Naive thymus-derived CD4-positive, alpha-beta T cell (primary cell): ENCODE measurements at regions not wholly inside any gene's neighbourhood (a gene's known extent, or its start where the extent isn't known, plus 50 kb on each side); places are given as distances from the start of the nearest gene placed in this dataset.

Experiments
- ATAC-seq: fragments of 150-1000 bp; cut with Tn5 transposase; 2 replicates; pipeline ENCODE4 v1.10.0; 2021; ENCODE audit warnings: mild to moderate bottlenecking, moderate library complexity
- CTCF ChIA-PET: fragments of 350-600 bp; sonication (Branson Sonifier 250); formaldehyde crosslinking; loops from one replicate; lab custom pipeline; 2021; ENCODE audit warnings: antibody characterized with exemption; lab: Charles Lee
- POLR2A ChIA-PET: fragments of 350-600 bp; sonication (Branson Sonifier 250); formaldehyde crosslinking; loops from one replicate; lab custom pipeline; 2021; ENCODE audit warnings: antibody characterized with exemption, inconsistent platforms; lab: Charles Lee
- DNase-seq, 9 donors: peaks; one replicate each; pipeline versions ENCODE4 v3.0.0 to v3.0.0-alpha.2; 2020 to 2022; ENCODE audit warnings: mixed read lengths in 1 of 9
- H3K27ac ChIP-seq: one replicate; pipeline ENCODE4 v1.7.0; 2013; ENCODE audit warnings: mild to moderate bottlenecking, low read depth, low read length, moderate library complexity
- H3K27me3 ChIP-seq, 2 donors: one replicate each; pipeline ENCODE4 v1.7.0; 2013; ENCODE audit warnings: low read length in 2 of 2, mild to moderate bottlenecking in 2 of 2, moderate library complexity in 2 of 2; ENCODE audit not compliant: control insufficient read depth in 2 of 2, insufficient read depth in 2 of 2
- H3K36me3 ChIP-seq, 3 experiments: 1 replicate in 2 of 3; 2 replicates in 1 of 3; pipeline ENCODE4 v1.7.0; 2013; ENCODE audit warnings: low read length in 3 of 3, mild to moderate bottlenecking in 3 of 3, moderate library complexity in 1 of 3; ENCODE audit not compliant: insufficient read depth in 3 of 3, control insufficient read depth in 2 of 3
- H3K4me1 ChIP-seq, 2 donors: one replicate each; pipeline ENCODE4 v1.7.0; 2013; ENCODE audit warnings: low read length in 2 of 2, mild to moderate bottlenecking in 2 of 2, moderate library complexity in 1 of 2; ENCODE audit not compliant: control insufficient read depth in 2 of 2, insufficient read depth in 2 of 2
- H3K4me3 ChIP-seq: 2 replicates; pipeline ENCODE4 v1.7.0; 2013; ENCODE audit warnings: mild to moderate bottlenecking, low read length
- H3K9me3 ChIP-seq, 3 experiments: 1 replicate in 2 of 3; 2 replicates in 1 of 3; pipeline ENCODE4 v1.7.0; 2013; ENCODE audit warnings: low read length in 3 of 3; ENCODE audit not compliant: control insufficient read depth in 2 of 3
- H3K27ac Mint-ChIP-seq, 9 donors: one replicate each; pipeline ENCODE4 v1.8.0; 2020 to 2022; ENCODE audit warnings: mixed read lengths in 9 of 9, mild to moderate bottlenecking in 8 of 9, moderate library complexity in 5 of 9, inconsistent platforms in 2 of 9
- H3K27me3 Mint-ChIP-seq, 5 donors: one replicate each; pipeline ENCODE4 v1.8.0; 2021 to 2022; ENCODE audit warnings: mixed read lengths in 5 of 5, mild to moderate bottlenecking in 1 of 5
- H3K36me3 Mint-ChIP-seq, 5 donors: one replicate each; pipeline ENCODE4 v1.8.0; 2020 to 2022; ENCODE audit warnings: mixed read lengths in 5 of 5, mild to moderate bottlenecking in 3 of 5, inconsistent platforms in 1 of 5
- H3K4me1 Mint-ChIP-seq, 7 donors: one replicate each; pipeline ENCODE4 v1.8.0; 2020 to 2022; ENCODE audit warnings: mixed read lengths in 7 of 7, mild to moderate bottlenecking in 3 of 7, inconsistent platforms in 1 of 7
- H3K4me3 Mint-ChIP-seq, 10 donors: one replicate each; pipeline ENCODE4 v1.8.0; 2020 to 2022; ENCODE audit warnings: mild to moderate bottlenecking in 10 of 10, mixed read lengths in 10 of 10, moderate library complexity in 6 of 10, inconsistent platforms in 2 of 10
- H3K9me3 Mint-ChIP-seq, 11 donors: one replicate each; pipeline ENCODE4 v1.8.0; 2020 to 2022; ENCODE audit warnings: mixed read lengths in 11 of 11, mild to moderate bottlenecking in 4 of 11, inconsistent platforms in 1 of 11, moderate library complexity in 1 of 11
- intact Hi-C, 2 donors: fragments of 100-400 bp; cut with micrococcal nuclease; formaldehyde crosslinking; loops; one replicate each; pipeline ENCODE4 v1.15.1; 2023

- H3K36me3 Mint-ChIP-seq: peaks cover 0 to 7% (median 4%) of the 10 kb centered on the region in 5 donors
- no peak for DNase-seq
- intact Hi-C loops: no loop called here
- no peak overlapping the region for H3K4me3 Mint-ChIP-seq
- no peaks in the 10 kb centered on the region for H3K27me3 ChIP-seq
- peaks cover 0 to 7% (median 4%) of the 10 kb centered on the region in 5 donors for H3K27me3 Mint-ChIP-seq
- H3K4me3 ChIP-seq: no peak overlapping the region
- H3K36me3 ChIP-seq: no peaks in the 10 kb centered on the region
- ChIA-PET CTCF (no interaction called here), POLR2A (no interaction called here)
- H3K9me3 ChIP-seq: peaks cover 0 to 4% (median 4%) of the 10 kb centered on the region in 3 experiments
- H3K9me3 Mint-ChIP-seq: peaks cover 0 to 23% (median 14%) of the 10 kb centered on the region in 11 donors
- no peak for ATAC-seq
- H3K27ac ChIP-seq: no peak overlapping the region
- no peak overlapping the region for H3K27ac Mint-ChIP-seq
- no peaks in the 10 kb centered on the region for H3K4me1 Mint-ChIP-seq
- H3K4me1 ChIP-seq: no peaks in the 10 kb centered on the region
These were observed 235.7 kb upstream of the RXFP2 start for GRCh38 chr13:31503626-31504025.

- Mint-ChIP-seq H3K27me3 (peaks cover 0 to 10% (median 2%) of the 10 kb centered on the region in 5 donors), H3K9me3 (peaks cover 0 to 11% (median 7%) of the 10 kb centered on the region in 11 donors), H3K36me3 (no peaks in the 10 kb centered on the region), H3K4me3 (no peak overlapping the region), H3K4me1 (no peaks in the 10 kb centered on the region), H3K27ac (no peak overlapping the region)
- ATAC-seq (no peak), DNase-seq (no peak)
- Histone ChIP-seq H3K4me1 (no peaks in the 10 kb centered on the region), H3K27ac (no peak overlapping the region), H3K4me3 (no peak overlapping the region), H3K27me3 (no peaks in the 10 kb centered on the region), H3K9me3 (no peaks in the 10 kb centered on the region), H3K36me3 (no peaks in the 10 kb centered on the region)
- intact Hi-C loops: no loop called here
- ChIA-PET CTCF (no interaction called here), POLR2A (no interaction called here)
These were observed 234.4 kb upstream of the RXFP2 start for GRCh38 chr13:31504918-31505317.

GRCh38 chr13:31512331-31512730, 227.0 kb upstream of the RXFP2 start:
- Mint-ChIP-seq H3K36me3 (no peaks in the 10 kb centered on the region), H3K9me3 (peaks cover 0 to 7% (median 0%) of the 10 kb centered on the region in 11 donors), H3K4me1 (no peaks in the 10 kb centered on the region), H3K27me3 (peaks cover 0 to 20% (median 14%) of the 10 kb centered on the region in 5 donors), H3K4me3 (no peak overlapping the region), H3K27ac (no peak overlapping the region)
- Histone ChIP-seq H3K27ac (no peak overlapping the region), H3K27me3 (no peaks in the 10 kb centered on the region), H3K4me3 (no peak overlapping the region), H3K4me1 (no peaks in the 10 kb centered on the region), H3K9me3 (no peaks in the 10 kb centered on the region), H3K36me3 (no peaks in the 10 kb centered on the region)
- no peak for ATAC-seq
- POLR2A ChIA-PET: no interaction called here
- CTCF ChIA-PET: no interaction called here
- intact Hi-C loops: no loop called here
- DNase-seq: no peak

- H3K27me3 Mint-ChIP-seq: peaks cover 0 to 16% (median 7%) of the 10 kb centered on the region in 5 donors
- CTCF ChIA-PET: no interaction called here
- H3K27ac ChIP-seq: no peak overlapping the region
These were observed 224.4 kb upstream of the RXFP2 start for GRCh38 chr13:31514932-31515331.

GRCh38 chr13:31515427-31515826, 223.9 kb upstream of the RXFP2 start:
- H3K4me3 ChIP-seq: no peak overlapping the region
- no peak overlapping the region for H3K27ac ChIP-seq
- peaks cover 0 to 3% (median 0%) of the 10 kb centered on the region in 11 donors for H3K9me3 Mint-ChIP-seq
- no peak for ATAC-seq
- CTCF ChIA-PET: no interaction called here
- no peak overlapping the region for H3K27ac Mint-ChIP-seq
- peaks cover 0 to 13% (median 5%) of the 10 kb centered on the region in 5 donors for H3K27me3 Mint-ChIP-seq
- no peaks in the 10 kb centered on the region for H3K36me3 Mint-ChIP-seq
- H3K27me3 ChIP-seq: no peaks in the 10 kb centered on the region
- H3K4me1 Mint-ChIP-seq: no peaks in the 10 kb centered on the region
- DNase-seq: no peak
- intact Hi-C loops: no loop called here
- H3K9me3 ChIP-seq: no peaks in the 10 kb centered on the region
- no peak overlapping the region for H3K4me3 Mint-ChIP-seq
- H3K4me1 ChIP-seq: no peaks in the 10 kb centered on the region
- POLR2A ChIA-PET: no interaction called here
- H3K36me3 ChIP-seq: no peaks in the 10 kb centered on the region

More at GRCh38 chr13:31514932-31515331, 224.4 kb upstream of the RXFP2 start:
- Mint-ChIP-seq H3K9me3 (peaks cover 0 to 3% (median 0%) of the 10 kb centered on the region in 11 donors), H3K27ac (no peak overlapping the region), H3K4me3 (no peak overlapping the region), H3K36me3 (no peaks in the 10 kb centered on the region), H3K4me1 (no peaks in the 10 kb centered on the region)
- Histone ChIP-seq H3K36me3 (no peaks in the 10 kb centered on the region), H3K9me3 (no peaks in the 10 kb centered on the region), H3K4me1 (no peaks in the 10 kb centered on the region), H3K27me3 (no peaks in the 10 kb centered on the region), H3K4me3 (no peak overlapping the region)
- ATAC-seq (no peak), DNase-seq (no peak)
- POLR2A ChIA-PET: no interaction called here
- intact Hi-C loops: no loop called here

- DNase-seq (no peak), ATAC-seq (no peak)
- Histone ChIP-seq H3K9me3 (no peaks in the 10 kb centered on the region), H3K27me3 (no peaks in the 10 kb centered on the region), H3K36me3 (no peaks in the 10 kb centered on the region), H3K27ac (no peak overlapping the region), H3K4me3 (no peak overlapping the region), H3K4me1 (no peaks in the 10 kb centered on the region)
- ChIA-PET CTCF (no interaction called here), POLR2A (no interaction called here)
- H3K27me3 Mint-ChIP-seq: peaks cover 0 to 19% (median 10%) of the 10 kb centered on the region in 5 donors
- H3K27ac Mint-ChIP-seq: no peak overlapping the region
- no peaks in the 10 kb centered on the region for H3K4me1 Mint-ChIP-seq
- no peaks in the 10 kb centered on the region for H3K36me3 Mint-ChIP-seq
- intact Hi-C loops: no loop called here
- peaks cover 0 to 5% (median 0%) of the 10 kb centered on the region in 11 donors for H3K9me3 Mint-ChIP-seq
- H3K4me3 Mint-ChIP-seq: no peak overlapping the region
These were observed 221.7 kb upstream of the RXFP2 start for GRCh38 chr13:31517599-31517998.

GRCh38 chr13:31518645-31519044, 220.7 kb upstream of the RXFP2 start:
- intact Hi-C loops: no loop called here
- peaks cover 0 to 5% (median 0%) of the 10 kb centered on the region in 11 donors for H3K9me3 Mint-ChIP-seq
- Histone ChIP-seq H3K4me3 (no peak overlapping the region), H3K36me3 (no peaks in the 10 kb centered on the region), H3K9me3 (no peaks in the 10 kb centered on the region), H3K27me3 (no peaks in the 10 kb centered on the region), H3K4me1 (no peaks in the 10 kb centered on the region), H3K27ac (no peak overlapping the region)
- H3K27ac Mint-ChIP-seq: no peak overlapping the region
- ATAC-seq: no peak
- CTCF ChIA-PET: no interaction called here
- no peaks in the 10 kb centered on the region for H3K36me3 Mint-ChIP-seq
- POLR2A ChIA-PET: no interaction called here
- no peak for DNase-seq
- no peaks in the 10 kb centered on the region for H3K4me1 Mint-ChIP-seq
- peaks cover 0 to 23% (median 10%) of the 10 kb centered on the region in 5 donors for H3K27me3 Mint-ChIP-seq
- no peak overlapping the region for H3K4me3 Mint-ChIP-seq
